ENCODE measurements at regions not wholly inside any gene's neighbourhood (a gene's known extent, or its start where the extent isn't known, plus 50 kb on each side); places are given as distances from the start of the nearest gene placed in this dataset.

DNA sequence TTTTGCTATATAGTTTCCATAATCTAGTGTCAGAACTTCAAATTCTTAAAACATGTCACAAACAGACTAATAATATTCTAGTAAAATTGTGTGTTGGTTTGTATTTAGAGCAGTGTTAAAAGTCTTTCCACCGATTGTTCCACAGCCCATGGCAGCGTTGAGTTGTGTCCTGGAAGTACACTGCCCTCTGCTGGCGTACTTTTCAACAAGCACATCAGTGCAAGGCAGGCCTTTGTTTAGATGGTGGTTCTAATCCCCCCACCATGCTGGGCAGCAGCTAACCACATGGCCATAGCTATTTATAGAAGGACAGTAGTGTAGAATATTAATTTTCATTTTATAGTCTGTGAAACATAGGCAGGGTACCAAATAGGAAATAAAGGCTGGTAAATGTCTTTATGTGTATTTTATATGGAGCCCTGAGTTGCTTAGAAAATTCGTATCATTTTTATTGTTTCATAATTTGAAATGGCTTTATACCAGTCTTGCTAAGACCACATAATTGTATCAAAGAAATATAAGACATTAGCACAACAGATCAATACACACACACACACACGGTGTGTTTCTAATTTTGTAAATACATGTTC is 235.4 kb downstream of the SEC23A start (continued):
- TF ChIP-seq ZNF776 (CRISPR knock-in tag; IDR thresholded peaks at IDR 0.05): no peak
- no peak for TF ChIP-seq ZNF839 (CRISPR knock-in tag; IDR thresholded peaks at IDR 0.05; ENCODE audit: borderline replicate concordance)
- no peak for TF ChIP-seq ZNF782 (CRISPR knock-in tag; IDR thresholded peaks at IDR 0.05; ENCODE audit: borderline replicate concordance)
- no peak for TF ChIP-seq HOXD1 (CRISPR knock-in tag; IDR thresholded peaks at IDR 0.05)
- no peak for TF ChIP-seq ZNF280B (CRISPR knock-in tag; IDR thresholded peaks at IDR 0.05; ENCODE audit: borderline replicate concordance)
- no peak for TF ChIP-seq ZNF747 (CRISPR knock-in tag; IDR thresholded peaks at IDR 0.05; ENCODE audit: borderline replicate concordance)
- no peak for TF ChIP-seq GRHL1 (CRISPR knock-in tag; conservative IDR thresholded peaks at IDR 0.05)
- no peak for TF ChIP-seq RXRA (CRISPR knock-in tag; IDR thresholded peaks at IDR 0.05)
- TF ChIP-seq BCL6 (CRISPR knock-in tag; IDR thresholded peaks at IDR 0.05): no peak
- TF ChIP-seq ONECUT2 (CRISPR knock-in tag; IDR thresholded peaks at IDR 0.05): no peak
- no peak for TF ChIP-seq ZNF674 (CRISPR knock-in tag; IDR thresholded peaks at IDR 0.05; ENCODE audit: low read depth)
- TF ChIP-seq ZFP36L2 (CRISPR knock-in tag; IDR thresholded peaks at IDR 0.05): no peak
- no peak for TF ChIP-seq ADNP (CRISPR knock-in tag; IDR thresholded peaks at IDR 0.05)
- no peak for TF ChIP-seq ZNF703 (CRISPR knock-in tag; IDR thresholded peaks at IDR 0.05; ENCODE audit: borderline replicate concordance)
- peak; percentile 37 for TF ChIP-seq ASH2L (IDR thresholded peaks at IDR 0.05; ENCODE audit: insufficient read length, low read depth, low read length)
- TF ChIP-seq, protein P1, sequence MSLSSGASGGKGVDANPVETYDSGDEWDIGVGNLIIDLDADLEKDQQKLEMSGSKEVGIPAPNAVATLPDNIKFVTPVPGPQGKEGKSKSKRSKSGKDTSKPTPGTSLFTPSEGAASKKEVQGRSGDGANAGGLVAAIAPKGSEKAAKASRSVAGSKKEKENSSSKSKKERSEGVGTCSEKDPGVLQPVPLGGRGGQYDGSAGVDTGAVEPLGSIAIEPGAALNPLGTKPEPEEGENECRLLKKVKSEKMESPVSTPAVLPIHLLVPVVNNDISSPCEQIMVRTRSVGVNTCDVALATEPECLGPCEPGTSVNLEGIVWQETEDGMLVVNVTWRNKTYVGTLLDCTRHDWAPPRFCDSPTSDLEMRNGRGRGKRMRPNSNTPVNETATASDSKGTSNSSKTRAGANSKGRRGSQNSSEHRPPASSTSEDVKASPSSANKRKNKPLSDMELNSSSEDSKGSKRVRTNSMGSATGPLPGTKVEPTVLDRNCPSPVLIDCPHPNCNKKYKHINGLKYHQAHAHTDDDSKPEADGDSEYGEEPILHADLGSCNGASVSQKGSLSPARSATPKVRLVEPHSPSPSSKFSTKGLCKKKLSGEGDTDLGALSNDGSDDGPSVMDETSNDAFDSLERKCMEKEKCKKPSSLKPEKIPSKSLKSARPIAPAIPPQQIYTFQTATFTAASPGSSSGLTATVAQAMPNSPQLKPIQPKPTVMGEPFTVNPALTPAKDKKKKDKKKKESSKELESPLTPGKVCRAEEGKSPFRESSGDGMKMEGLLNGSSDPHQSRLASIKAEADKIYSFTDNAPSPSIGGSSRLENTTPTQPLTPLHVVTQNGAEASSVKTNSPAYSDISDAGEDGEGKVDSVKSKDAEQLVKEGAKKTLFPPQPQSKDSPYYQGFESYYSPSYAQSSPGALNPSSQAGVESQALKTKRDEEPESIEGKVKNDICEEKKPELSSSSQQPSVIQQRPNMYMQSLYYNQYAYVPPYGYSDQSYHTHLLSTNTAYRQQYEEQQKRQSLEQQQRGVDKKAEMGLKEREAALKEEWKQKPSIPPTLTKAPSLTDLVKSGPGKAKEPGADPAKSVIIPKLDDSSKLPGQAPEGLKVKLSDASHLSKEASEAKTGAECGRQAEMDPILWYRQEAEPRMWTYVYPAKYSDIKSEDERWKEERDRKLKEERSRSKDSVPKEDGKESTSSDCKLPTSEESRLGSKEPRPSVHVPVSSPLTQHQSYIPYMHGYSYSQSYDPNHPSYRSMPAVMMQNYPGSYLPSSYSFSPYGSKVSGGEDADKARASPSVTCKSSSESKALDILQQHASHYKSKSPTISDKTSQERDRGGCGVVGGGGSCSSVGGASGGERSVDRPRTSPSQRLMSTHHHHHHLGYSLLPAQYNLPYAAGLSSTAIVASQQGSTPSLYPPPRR (CRISPR knock-in tag; IDR thresholded peaks at IDR 0.05; ENCODE audit: borderline replicate concordance): no peak
- TF ChIP-seq, protein P2, sequence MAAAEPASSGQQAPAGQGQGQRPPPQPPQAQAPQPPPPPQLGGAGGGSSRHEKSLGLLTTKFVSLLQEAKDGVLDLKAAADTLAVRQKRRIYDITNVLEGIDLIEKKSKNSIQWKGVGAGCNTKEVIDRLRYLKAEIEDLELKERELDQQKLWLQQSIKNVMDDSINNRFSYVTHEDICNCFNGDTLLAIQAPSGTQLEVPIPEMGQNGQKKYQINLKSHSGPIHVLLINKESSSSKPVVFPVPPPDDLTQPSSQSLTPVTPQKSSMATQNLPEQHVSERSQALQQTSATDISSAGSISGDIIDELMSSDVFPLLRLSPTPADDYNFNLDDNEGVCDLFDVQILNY (CRISPR knock-in tag; conservative IDR thresholded peaks at IDR 0.05): no peak
- no peak for TF ChIP-seq MXD3 (CRISPR knock-in tag; IDR thresholded peaks at IDR 0.05)
- no peak for TF ChIP-seq ZNF350 (CRISPR knock-in tag; IDR thresholded peaks at IDR 0.05; ENCODE audit: borderline replicate concordance, low read depth)
- peak; percentile 61; the same call in 1 of the 2 replicates for TF ChIP-seq FOXO1 (CRISPR knock-in tag; IDR thresholded peaks at IDR 0.05)
- TF ChIP-seq NONO (IDR thresholded peaks at IDR 0.05): no peak
- no peak for TF ChIP-seq NONO (CRISPR knock-in tag; conservative IDR thresholded peaks at IDR 0.05)

All from HepG2 (cell line).